ENCODE measurements at regions not wholly inside any gene's neighbourhood (a gene's known extent, or its start where the extent isn't known, plus 50 kb on each side); places are given as distances from the start of the nearest gene placed in this dataset.

DNA sequence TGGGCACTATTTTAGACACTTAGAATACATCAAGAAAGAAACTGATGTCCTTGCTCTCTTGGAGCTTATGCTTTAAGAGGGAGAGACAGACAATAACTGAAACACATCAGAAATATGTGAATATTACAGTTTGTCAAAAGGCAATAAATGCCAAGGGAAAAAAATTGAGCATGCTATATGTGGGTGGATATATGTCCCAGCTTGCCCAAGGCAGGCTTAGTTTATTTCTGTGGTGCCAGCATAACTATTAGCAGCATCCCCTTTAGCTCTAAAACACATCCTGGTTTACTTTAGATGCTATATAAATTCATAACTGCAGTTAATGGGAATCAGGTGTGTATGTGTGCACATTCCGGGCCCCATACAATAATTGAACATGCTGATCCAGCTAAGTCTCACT is 191.2 kb upstream of the PDZRN3 start:
- H3K9me3 ChIP-seq (ENCODE audit: control insufficient read depth in 2 of 2, insufficient read depth in 1 of 2, low read depth in 1 of 2, low read length in 1 of 2), result no peaks in the 10 kb centered on the region
- no peak overlapping the region for H3K4me3 ChIP-seq (ENCODE audit: low read depth in 1 of 2, low read length in 2 of 2)
- no peaks in the 10 kb centered on the region for H3K4me1 ChIP-seq (ENCODE audit: control insufficient read depth in 2 of 2, insufficient read depth in 2 of 2, low read length in 1 of 2)
- H3K36me3 ChIP-seq (ENCODE audit: control insufficient read depth in 2 of 2, insufficient read depth in 2 of 2, low read length in 1 of 2), result no peaks in the 10 kb centered on the region
- H3K27ac ChIP-seq (ENCODE audit: low read depth in 2 of 2, low read length in 1 of 2), result no peak overlapping the region
- H3K27me3 ChIP-seq (ENCODE audit: control insufficient read depth in 1 of 2, insufficient read depth in 2 of 2, low read length in 2 of 2), result no peaks in the 10 kb centered on the region
- 53 to 73% methylated on average over 1 of the region's 1 CpG for WGBS, 2 donors

DNA sequence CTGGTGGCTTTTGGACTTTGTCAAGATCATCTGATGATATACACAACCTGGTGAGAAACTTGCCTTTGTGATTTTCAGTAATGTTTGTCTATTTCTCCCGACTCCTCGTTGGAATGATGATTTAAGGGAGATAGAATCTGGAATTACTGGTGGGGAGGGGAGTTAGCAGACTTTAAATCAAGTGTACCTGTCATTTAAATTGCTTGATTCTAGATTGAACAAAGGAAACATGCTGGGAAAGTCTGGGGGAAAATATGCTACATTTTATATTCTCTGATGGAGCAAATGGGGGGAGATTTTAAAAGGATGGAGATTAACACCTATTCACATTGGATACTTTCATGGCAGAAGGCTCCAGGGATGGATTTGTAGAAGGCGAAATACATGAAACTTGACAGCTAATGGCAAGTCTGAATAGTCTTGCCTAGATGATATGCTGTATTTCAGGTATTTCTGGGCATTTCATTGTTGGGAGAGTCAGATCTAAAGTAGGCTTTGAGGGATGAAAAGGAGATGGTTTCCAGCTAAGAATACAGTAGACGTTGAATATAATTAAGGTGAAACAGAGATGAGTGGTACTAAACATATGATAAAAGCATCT is 189.1 kb upstream of the PDZRN3 start:
- Histone ChIP-seq H3K4me1 (ENCODE audit: control insufficient read depth in 2 of 2, insufficient read depth in 2 of 2, low read length in 1 of 2) (no peaks in the 10 kb centered on the region), H3K27ac (ENCODE audit: low read depth in 2 of 2, low read length in 1 of 2) (no peak overlapping the region), H3K9me3 (ENCODE audit: control insufficient read depth in 2 of 2, insufficient read depth in 1 of 2, low read depth in 1 of 2, low read length in 1 of 2) (no peaks in the 10 kb centered on the region), H3K27me3 (ENCODE audit: control insufficient read depth in 1 of 2, insufficient read depth in 2 of 2, low read length in 2 of 2) (no peaks in the 10 kb centered on the region), H3K4me3 (ENCODE audit: low read depth in 1 of 2, low read length in 2 of 2) (no peak overlapping the region), H3K36me3 (ENCODE audit: control insufficient read depth in 2 of 2, insufficient read depth in 2 of 2, low read length in 1 of 2) (no peaks in the 10 kb centered on the region)
- 63 to 70% methylated on average over 4 of the region's 4 CpGs for WGBS, 2 donors

DNA sequence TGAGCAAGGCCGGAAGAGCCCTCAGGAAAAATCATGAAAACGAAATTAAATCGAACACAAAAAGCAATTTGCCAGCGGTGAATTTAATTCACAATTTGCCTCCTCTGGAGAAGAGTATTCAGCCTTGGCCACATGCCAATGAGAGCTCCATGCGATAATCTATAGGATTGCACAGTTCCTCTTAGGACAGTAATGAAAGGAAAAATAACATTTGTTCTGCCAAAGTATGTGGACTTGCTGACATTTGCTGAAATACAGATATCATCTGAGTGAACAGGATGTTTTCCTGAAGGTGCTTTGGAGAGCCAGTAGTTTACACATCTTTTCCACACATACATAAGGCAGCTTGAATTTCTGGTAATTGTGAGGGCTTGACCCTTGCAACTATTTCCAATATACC is 188.6 kb upstream of the PDZRN3 start:
- Histone ChIP-seq H3K4me3 (ENCODE audit: low read depth in 1 of 2, low read length in 2 of 2) (peak overlapping the region in 1 of 2 donors; percentile 7), H3K36me3 (ENCODE audit: control insufficient read depth in 2 of 2, insufficient read depth in 2 of 2, low read length in 1 of 2) (no peaks in the 10 kb centered on the region), H3K27me3 (ENCODE audit: control insufficient read depth in 1 of 2, insufficient read depth in 2 of 2, low read length in 2 of 2) (no peaks in the 10 kb centered on the region), H3K9me3 (ENCODE audit: control insufficient read depth in 2 of 2, insufficient read depth in 1 of 2, low read depth in 1 of 2, low read length in 1 of 2) (no peaks in the 10 kb centered on the region), H3K4me1 (ENCODE audit: control insufficient read depth in 2 of 2, insufficient read depth in 2 of 2, low read length in 1 of 2) (no peaks in the 10 kb centered on the region), H3K27ac (ENCODE audit: low read depth in 2 of 2, low read length in 1 of 2) (no peak overlapping the region)
- 25 to 29% methylated on average over 5 of the region's 5 CpGs for WGBS, 2 donors

DNA sequence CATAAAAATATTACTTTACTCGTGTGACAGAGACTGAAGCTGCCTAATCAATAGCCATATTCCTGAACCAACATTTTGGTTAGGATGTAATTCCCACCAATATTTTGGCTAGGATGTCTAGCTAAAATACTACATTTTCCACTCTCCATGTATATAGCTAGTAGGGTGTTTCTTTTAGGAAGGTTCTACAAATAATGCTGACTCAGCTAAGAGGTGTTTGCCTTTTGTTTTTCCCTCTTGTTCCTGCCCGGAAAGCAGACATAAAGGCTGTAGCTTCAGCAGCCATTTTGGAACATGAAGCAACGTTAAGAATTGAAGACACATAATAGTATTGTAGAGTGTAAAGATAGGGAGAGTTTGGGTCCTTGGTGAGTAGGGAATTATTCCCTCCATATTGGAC is 187.3 kb upstream of the PDZRN3 start:
- no peaks in the 10 kb centered on the region for H3K27me3 ChIP-seq (ENCODE audit: control insufficient read depth in 1 of 2, insufficient read depth in 2 of 2, low read length in 2 of 2)
- no peak overlapping the region for H3K27ac ChIP-seq (ENCODE audit: low read depth in 2 of 2, low read length in 1 of 2)
- no peaks in the 10 kb centered on the region for H3K4me1 ChIP-seq (ENCODE audit: control insufficient read depth in 2 of 2, insufficient read depth in 2 of 2, low read length in 1 of 2)
- H3K9me3 ChIP-seq (ENCODE audit: control insufficient read depth in 2 of 2, insufficient read depth in 1 of 2, low read depth in 1 of 2, low read length in 1 of 2), result no peaks in the 10 kb centered on the region
- no peaks in the 10 kb centered on the region for H3K36me3 ChIP-seq (ENCODE audit: control insufficient read depth in 2 of 2, insufficient read depth in 2 of 2, low read length in 1 of 2)
- 89 to 91% methylated on average over 3 of the region's 3 CpGs for WGBS, 2 donors
- no peak overlapping the region for H3K4me3 ChIP-seq (ENCODE audit: low read depth in 1 of 2, low read length in 2 of 2)

DNA sequence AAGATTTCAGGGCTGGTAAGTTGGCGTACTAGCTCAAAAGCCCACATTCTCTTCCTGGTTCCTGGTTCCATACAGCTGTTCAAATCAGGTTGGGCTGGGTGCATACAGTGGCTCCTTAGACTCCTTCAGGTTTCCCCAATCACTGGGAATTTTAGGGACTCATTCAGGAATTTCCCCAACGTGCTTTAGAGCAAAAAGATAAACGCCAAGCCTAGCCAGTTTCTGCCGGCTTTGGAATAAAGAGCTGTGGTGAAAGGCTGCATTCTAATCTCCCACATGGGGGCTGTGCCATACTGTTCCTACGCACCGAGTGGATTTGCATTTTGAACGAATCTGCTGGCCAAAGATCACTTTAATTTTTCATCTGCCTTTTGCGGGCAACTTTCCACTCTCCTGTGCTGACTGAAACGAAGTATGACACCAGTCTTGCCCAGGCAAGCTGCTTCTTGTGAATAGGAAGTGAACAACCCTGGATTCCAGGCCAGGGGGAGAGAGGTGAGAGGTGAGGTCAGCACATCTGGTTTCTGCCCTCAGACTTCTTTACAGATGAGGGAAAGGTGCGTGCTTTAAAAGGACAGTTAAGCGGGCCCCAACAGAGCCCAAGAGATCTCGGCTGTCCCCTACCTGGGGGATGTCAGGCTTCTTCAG is 184.2 kb upstream of the PDZRN3 start:
- Histone ChIP-seq H3K4me3 (ENCODE audit: low read depth in 1 of 2, low read length in 2 of 2) (no peak overlapping the region), H3K9me3 (ENCODE audit: control insufficient read depth in 2 of 2, insufficient read depth in 1 of 2, low read depth in 1 of 2, low read length in 1 of 2) (peaks cover 0 to 2% of the 10 kb centered on the region in 2 donors), H3K36me3 (ENCODE audit: control insufficient read depth in 2 of 2, insufficient read depth in 2 of 2, low read length in 1 of 2) (no peaks in the 10 kb centered on the region), H3K27me3 (ENCODE audit: control insufficient read depth in 1 of 2, insufficient read depth in 2 of 2, low read length in 2 of 2) (no peaks in the 10 kb centered on the region), H3K4me1 (ENCODE audit: control insufficient read depth in 2 of 2, insufficient read depth in 2 of 2, low read length in 1 of 2) (no peaks in the 10 kb centered on the region), H3K27ac (ENCODE audit: low read depth in 2 of 2, low read length in 1 of 2) (peak overlapping the region; percentile 61 to 78)
- 44 to 48% methylated on average over 12 of the region's 12 CpGs for WGBS, 2 donors

DNA sequence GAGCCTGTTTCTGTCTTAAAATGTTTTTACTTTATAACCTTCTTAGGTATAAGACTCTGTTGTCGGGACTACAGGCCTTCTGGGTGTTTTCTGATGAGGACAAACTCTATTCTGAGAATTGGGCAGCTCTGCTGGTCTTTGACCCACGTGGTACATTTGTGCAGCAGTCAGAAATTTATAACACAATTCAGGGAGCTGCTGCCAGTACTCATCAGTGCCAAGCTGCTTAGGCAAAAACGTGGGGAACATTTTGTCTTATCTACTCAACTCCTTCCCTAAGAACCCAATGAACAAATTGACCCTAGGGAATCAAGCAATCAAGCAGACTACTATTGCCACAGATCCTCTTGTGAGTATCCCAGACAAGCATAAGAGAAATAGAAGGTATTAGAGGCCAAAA is 180.7 kb upstream of the PDZRN3 start:
- no peaks in the 10 kb centered on the region for H3K36me3 ChIP-seq (ENCODE audit: control insufficient read depth in 2 of 2, insufficient read depth in 2 of 2, low read length in 1 of 2)
- WGBS, 2 donors, result 39 to 46% methylated on average over 3 of the region's 3 CpGs
- no peak overlapping the region for H3K4me3 ChIP-seq (ENCODE audit: low read depth in 1 of 2, low read length in 2 of 2)
- H3K9me3 ChIP-seq (ENCODE audit: control insufficient read depth in 2 of 2, insufficient read depth in 1 of 2, low read depth in 1 of 2, low read length in 1 of 2), result peaks cover 0 to 4% of the 10 kb centered on the region in 2 donors
- H3K27ac ChIP-seq (ENCODE audit: low read depth in 2 of 2, low read length in 1 of 2), result no peak overlapping the region
- H3K27me3 ChIP-seq (ENCODE audit: control insufficient read depth in 1 of 2, insufficient read depth in 2 of 2, low read length in 2 of 2), result no peaks in the 10 kb centered on the region
- no peaks in the 10 kb centered on the region for H3K4me1 ChIP-seq (ENCODE audit: control insufficient read depth in 2 of 2, insufficient read depth in 2 of 2, low read length in 1 of 2)

DNA sequence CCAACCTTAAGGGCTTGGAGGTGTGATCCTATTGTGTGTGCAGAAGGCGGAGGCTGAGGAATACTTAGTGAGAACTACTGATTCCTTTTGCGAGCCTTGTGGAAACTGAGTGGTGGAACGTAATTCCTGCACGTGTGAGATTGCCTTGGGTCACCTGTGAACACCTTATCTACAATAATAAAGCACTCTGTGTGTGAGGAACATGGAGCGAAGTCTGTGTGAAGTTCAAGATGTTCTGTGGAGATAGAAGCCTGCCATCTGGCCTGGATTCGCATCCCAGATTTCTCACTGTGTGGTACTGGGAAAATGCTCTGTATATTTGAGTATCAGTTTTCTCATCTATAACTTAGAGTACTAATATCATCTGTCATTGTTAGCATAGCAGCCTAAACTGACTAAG is 179.5 kb upstream of the PDZRN3 start:
- H3K27ac ChIP-seq (ENCODE audit: low read depth in 2 of 2, low read length in 1 of 2), result no peak overlapping the region
- 83 to 94% methylated on average over 6 of the region's 6 CpGs for WGBS, 2 donors

DNA sequence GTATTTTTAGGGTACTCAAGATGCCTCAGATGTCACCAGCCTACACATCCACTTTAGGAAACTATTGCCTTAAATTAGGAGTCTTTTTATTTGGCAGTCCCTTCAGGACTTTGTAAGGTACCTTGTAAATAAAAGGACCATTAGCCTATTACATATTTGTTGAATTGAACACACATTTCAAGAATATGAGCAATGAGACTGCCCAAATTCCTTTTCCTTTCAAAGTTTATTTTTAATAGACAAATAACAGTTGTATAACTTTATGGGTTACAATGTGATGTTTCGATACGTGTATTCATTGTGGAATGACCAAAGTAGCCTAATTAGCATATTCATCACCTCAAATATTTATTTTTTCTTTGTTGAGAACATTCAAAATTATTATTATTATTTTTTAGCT is 176.7 kb upstream of the PDZRN3 start:
- Histone ChIP-seq H3K4me1 (ENCODE audit: control insufficient read depth in 2 of 2, insufficient read depth in 2 of 2, low read length in 1 of 2) (no peaks in the 10 kb centered on the region), H3K36me3 (ENCODE audit: control insufficient read depth in 2 of 2, insufficient read depth in 2 of 2, low read length in 1 of 2) (no peaks in the 10 kb centered on the region), H3K27me3 (ENCODE audit: control insufficient read depth in 1 of 2, insufficient read depth in 2 of 2, low read length in 2 of 2) (no peaks in the 10 kb centered on the region), H3K27ac (ENCODE audit: low read depth in 2 of 2, low read length in 1 of 2) (no peak overlapping the region), H3K4me3 (ENCODE audit: low read depth in 1 of 2, low read length in 2 of 2) (no peak overlapping the region), H3K9me3 (ENCODE audit: control insufficient read depth in 2 of 2, insufficient read depth in 1 of 2, low read depth in 1 of 2, low read length in 1 of 2) (peaks cover 0 to 4% of the 10 kb centered on the region in 2 donors)
- 81 to 84% methylated on average over 2 of the region's 2 CpGs for WGBS, 2 donors

More for the DNA sequence above, 179.5 kb upstream of the PDZRN3 start:
- Histone ChIP-seq H3K9me3 (ENCODE audit: control insufficient read depth in 2 of 2, insufficient read depth in 1 of 2, low read depth in 1 of 2, low read length in 1 of 2) (peaks cover 0 to 4% of the 10 kb centered on the region in 2 donors), H3K27me3 (ENCODE audit: control insufficient read depth in 1 of 2, insufficient read depth in 2 of 2, low read length in 2 of 2) (no peaks in the 10 kb centered on the region), H3K4me1 (ENCODE audit: control insufficient read depth in 2 of 2, insufficient read depth in 2 of 2, low read length in 1 of 2) (no peaks in the 10 kb centered on the region), H3K36me3 (ENCODE audit: control insufficient read depth in 2 of 2, insufficient read depth in 2 of 2, low read length in 1 of 2) (no peaks in the 10 kb centered on the region), H3K4me3 (ENCODE audit: low read depth in 1 of 2, low read length in 2 of 2) (no peak overlapping the region)

DNA sequence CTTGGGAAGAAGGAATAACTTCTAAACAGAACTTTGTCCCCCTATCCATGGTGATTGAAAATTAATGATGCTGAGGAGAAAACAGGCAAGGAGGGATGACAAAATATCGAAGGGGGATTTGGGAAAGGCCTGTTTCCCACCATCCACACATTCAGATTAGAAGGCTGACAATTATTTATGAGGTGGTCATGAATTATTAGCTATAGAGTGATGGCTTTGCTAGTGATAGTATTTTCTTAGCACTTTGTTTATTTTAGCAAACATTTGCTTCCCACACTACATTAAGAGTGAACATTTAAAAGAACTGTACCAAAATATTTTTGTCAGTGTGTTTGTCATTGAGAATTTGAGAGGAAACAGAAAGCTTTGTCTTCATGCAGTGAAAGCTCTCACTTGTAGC is 172.6 kb upstream of the PDZRN3 start:
- Histone ChIP-seq H3K27ac (ENCODE audit: low read depth in 2 of 2, low read length in 1 of 2) (no peak overlapping the region), H3K36me3 (ENCODE audit: control insufficient read depth in 2 of 2, insufficient read depth in 2 of 2, low read length in 1 of 2) (no peaks in the 10 kb centered on the region), H3K9me3 (ENCODE audit: control insufficient read depth in 2 of 2, insufficient read depth in 1 of 2, low read depth in 1 of 2, low read length in 1 of 2) (no peaks in the 10 kb centered on the region), H3K4me3 (ENCODE audit: low read depth in 1 of 2, low read length in 2 of 2) (no peak overlapping the region), H3K4me1 (ENCODE audit: control insufficient read depth in 2 of 2, insufficient read depth in 2 of 2, low read length in 1 of 2) (no peaks in the 10 kb centered on the region), H3K27me3 (ENCODE audit: control insufficient read depth in 1 of 2, insufficient read depth in 2 of 2, low read length in 2 of 2) (no peaks in the 10 kb centered on the region)
- WGBS, 2 donors, result 52 to 58% methylated on average over 1 of the region's 1 CpG

DNA sequence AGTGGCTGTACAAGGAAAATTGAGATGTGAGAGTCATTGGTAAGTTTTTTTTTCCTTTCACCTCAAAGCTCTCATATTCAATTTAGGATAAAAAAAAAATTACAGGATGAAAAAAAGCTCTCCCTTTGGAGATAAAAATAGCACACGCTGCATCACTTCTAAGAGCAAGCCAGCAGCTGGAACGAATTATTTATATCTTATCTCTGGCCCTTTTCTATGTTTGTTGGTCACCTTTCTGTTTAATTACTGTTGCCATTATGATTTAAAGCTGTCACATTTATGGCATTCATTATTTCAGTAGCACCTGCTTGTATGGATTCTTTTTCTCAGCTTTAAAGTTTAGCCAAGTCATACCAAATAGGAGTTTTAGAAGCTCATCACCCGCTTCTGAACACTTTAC is 171.6 kb upstream of the PDZRN3 start:
- no peaks in the 10 kb centered on the region for H3K4me1 ChIP-seq (ENCODE audit: control insufficient read depth in 2 of 2, insufficient read depth in 2 of 2, low read length in 1 of 2)
- H3K36me3 ChIP-seq (ENCODE audit: control insufficient read depth in 2 of 2, insufficient read depth in 2 of 2, low read length in 1 of 2), result no peaks in the 10 kb centered on the region
- no peaks in the 10 kb centered on the region for H3K27me3 ChIP-seq (ENCODE audit: control insufficient read depth in 1 of 2, insufficient read depth in 2 of 2, low read length in 2 of 2)
- no peaks in the 10 kb centered on the region for H3K9me3 ChIP-seq (ENCODE audit: control insufficient read depth in 2 of 2, insufficient read depth in 1 of 2, low read depth in 1 of 2, low read length in 1 of 2)
- 59 to 69% methylated on average over 3 of the region's 3 CpGs for WGBS, 2 donors
- no peak overlapping the region for H3K27ac ChIP-seq (ENCODE audit: low read depth in 2 of 2, low read length in 1 of 2)
- no peak overlapping the region for H3K4me3 ChIP-seq (ENCODE audit: low read depth in 1 of 2, low read length in 2 of 2)
